HEK293T (cell line): ENCODE measurements at regions not wholly inside any gene's neighbourhood (a gene's known extent, or its start where the extent isn't known, plus 50 kb on each side); places are given as distances from the start of the nearest gene placed in this dataset.

Experiments used
- CTCF ChIA-PET: fragments of 350-600 bp; formaldehyde crosslinking; extraction: SDS; loops from one replicate; lab custom pipeline; 2021; ENCODE audit warnings: antibody characterized with exemption, inconsistent platforms; lab: Yijun Ruan, JAX
- POLR2A ChIA-PET: fragments of 350-600 bp; formaldehyde crosslinking; extraction: SDS; loops from one replicate; lab custom pipeline; 2020; ENCODE audit warnings: antibody characterized with exemption, inconsistent platforms; lab: Yijun Ruan, JAX
- DNase-seq: peaks from one replicate; pipeline ENCODE4 v3.0.0; 2012; ENCODE audit warnings: mixed read lengths; ENCODE audit errors: extremely low spot score
- ARNT ChIP-seq: fragments of 450-650 bp; IDR thresholded peaks from 2 replicates; pipeline ENCODE4 v1.6.1; 2017; ENCODE audit warnings: mild to moderate bottlenecking
- BHLHE40 ChIP-seq: fragments of 450-650 bp; IDR thresholded peaks from 2 replicates; pipeline ENCODE4 v1.6.1; 2016; ENCODE audit warnings: mild to moderate bottlenecking, moderate library complexity, borderline replicate concordance
- CTBP1 ChIP-seq: fragments of 450-650 bp; IDR thresholded peaks from 2 replicates; pipeline ENCODE4 v1.6.1; 2016; ENCODE audit warnings: borderline replicate concordance
- ELF4 ChIP-seq: fragments of 450-650 bp; IDR thresholded peaks from 2 replicates; pipeline ENCODE4 v1.6.1; 2017; ENCODE audit warnings: antibody characterized with exemption
- FOXA1 ChIP-seq: fragments of 450-650 bp; IDR thresholded peaks from 2 replicates; pipeline ENCODE4 v1.6.1; 2016; ENCODE audit warnings: mild to moderate bottlenecking
- FOXK2 ChIP-seq: fragments of 450-650 bp; IDR thresholded peaks from 2 replicates; pipeline ENCODE4 v1.6.1; 2016; ENCODE audit warnings: mild to moderate bottlenecking
- FOXM1 ChIP-seq: fragments of 450-650 bp; IDR thresholded peaks from 2 replicates; pipeline ENCODE4 v1.6.1; 2017; ENCODE audit warnings: mild to moderate bottlenecking, borderline replicate concordance
- HDGF ChIP-seq: fragments of 450-650 bp; IDR thresholded peaks from 2 replicates; pipeline ENCODE4 v1.6.1; 2017; ENCODE audit warnings: antibody characterized with exemption, borderline replicate concordance
- L3MBTL2 ChIP-seq: fragments of 450-650 bp; conservative IDR thresholded peaks from 2 replicates; pipeline ENCODE4 v1.6.1; 2016; ENCODE audit warnings: mild to moderate bottlenecking
- LEF1 ChIP-seq: fragments of 450-650 bp; IDR thresholded peaks from 2 replicates; pipeline ENCODE4 v1.6.1; 2017; ENCODE audit warnings: mild to moderate bottlenecking, borderline replicate concordance
- NFRKB ChIP-seq: fragments of 450-650 bp; IDR thresholded peaks from 2 replicates; pipeline ENCODE4 v1.6.1; 2016; ENCODE audit warnings: mild to moderate bottlenecking, moderate library complexity
- PKNOX1 ChIP-seq: fragments of 450-650 bp; IDR thresholded peaks from 2 replicates; pipeline ENCODE4 v1.6.1; 2016
- SP1 ChIP-seq: fragments of 450-650 bp; IDR thresholded peaks from 2 replicates; pipeline ENCODE4 v1.6.1; 2017
- SUZ12 ChIP-seq: fragments of 450-650 bp; IDR thresholded peaks from 2 replicates; pipeline ENCODE4 v1.6.1; 2016; ENCODE audit warnings: mild to moderate bottlenecking
- TARDBP ChIP-seq: fragments of 450-650 bp; IDR thresholded peaks from 2 replicates; pipeline ENCODE4 v1.6.1; 2016
- ZNF384 ChIP-seq: fragments of 450-650 bp; IDR thresholded peaks from 2 replicates; pipeline ENCODE4 v1.6.1; 2016

GRCh38 chr15:93488296-93488713, 399.3 kb upstream of the RGMA start:
- ChIA-PET POLR2A (no interaction called here), CTCF (no interaction called here)

GRCh38 chr15:93486407-93487117, 397.6 kb upstream of the RGMA start:
- ChIA-PET POLR2A (no interaction called here), CTCF (no interaction called here)
- DNase-seq, result no peak
- TF ChIP-seq L3MBTL2 (no peak), LEF1 (no peak), PKNOX1 (no peak), SP1 (no peak), TARDBP (no peak), ZNF384 (no peak), FOXK2 (no peak), SUZ12 (no peak), FOXA1 (no peak), BHLHE40 (no peak), HDGF (no peak), ARNT (no peak), FOXM1 (no peak), CTBP1 (no peak), ELF4 (no peak), NFRKB (no peak)

More at GRCh38 chr15:93488296-93488713, 399.3 kb upstream of the RGMA start:
- no peak for DNase-seq
- TF ChIP-seq SUZ12 (no peak), SP1 (no peak), L3MBTL2 (no peak), LEF1 (no peak), ARNT (no peak), BHLHE40 (no peak), FOXM1 (no peak), TARDBP (no peak), FOXK2 (no peak), PKNOX1 (no peak), ELF4 (no peak), CTBP1 (no peak), FOXA1 (no peak)

- no peak for TF ChIP-seq PKNOX1
- no peak for TF ChIP-seq ZNF384
- TF ChIP-seq CTBP1, result no peak
- TF ChIP-seq SUZ12, result no peak
- no peak for TF ChIP-seq L3MBTL2
- TF ChIP-seq TARDBP, result no peak
- no peak for TF ChIP-seq SP1
- no peak for TF ChIP-seq ELF4
- TF ChIP-seq NFRKB, result no peak
- no peak for TF ChIP-seq BHLHE40
- TF ChIP-seq FOXA1, result no peak
- ChIA-PET POLR2A (no interaction called here), CTCF (no interaction called here)
- DNase-seq, result no peak
Observed at GRCh38 chr15:93485438-93486327, 396.7 kb upstream of the RGMA start.

- TF ChIP-seq FOXA1, result no peak
- no peak for TF ChIP-seq FOXM1
- CTCF ChIA-PET, result no interaction called here
- DNase-seq, result no peak
- POLR2A ChIA-PET, result no interaction called here
Observed at GRCh38 chr15:93483923-93484322, 394.9 kb upstream of the RGMA start.

GRCh38 chr15:93482731-93483130, 393.7 kb upstream of the RGMA start:
- POLR2A ChIA-PET, result no interaction called here
- no peak for DNase-seq
- CTCF ChIA-PET, result no interaction called here
- TF ChIP-seq ARNT, result no peak
- no peak for TF ChIP-seq TARDBP
- no peak for TF ChIP-seq PKNOX1
- no peak for TF ChIP-seq LEF1
- no peak for TF ChIP-seq BHLHE40
- no peak for TF ChIP-seq NFRKB
- TF ChIP-seq ELF4, result no peak
- no peak for TF ChIP-seq L3MBTL2
- TF ChIP-seq FOXK2, result no peak
- TF ChIP-seq HDGF, result no peak
